Thoracic aorta (tissue), 2 donors: ENCODE measurements at regions not wholly inside any gene's neighbourhood (a gene's known extent, or its start where the extent isn't known, plus 50 kb on each side); places are given as distances from the start of the nearest gene placed in this dataset.

Experiments
- ATAC-seq: fragments of 150-250 bp; one replicate; pipeline ENCODE4 v1.8.0; 2017; ENCODE audit warnings: low read depth; ENCODE audit not compliant: insufficient number of reproducible peaks, low FRiP score
- DNase-seq: peaks from one replicate; pipeline ENCODE4 v3.0.0-alpha.2; 2020; ENCODE audit warnings: low spot score
- H3K27ac ChIP-seq, 2 donors: fragments of 200-600 bp; sonication (generic); 1 replicate in 1 of 2; 2 replicates in 1 of 2; pipeline ENCODE4 v1.5.1; 2016; ENCODE audit warnings: mild to moderate bottlenecking in 2 of 2, moderate library complexity in 2 of 2
- H3K27me3 ChIP-seq: fragments of 200-600 bp; sonication (generic); replicated peaks from 2 replicates; pipeline ENCODE4 v1.6.0; 2016; ENCODE audit warnings: mild to moderate bottlenecking; ENCODE audit not compliant: insufficient read depth
- H3K36me3 ChIP-seq: fragments of 200-600 bp; sonication (generic); one replicate; pipeline ENCODE4 v1.5.1; 2016
- H3K4me1 ChIP-seq, 2 donors: fragments of 200-600 bp; sonication (generic); 1 replicate in 1 of 2; 2 replicates in 1 of 2; pipeline versions ENCODE4 v1.5.1 to v1.6.0; 2016; ENCODE audit warnings: low read depth in 2 of 2, mild to moderate bottlenecking in 1 of 2; ENCODE audit not compliant: control insufficient read depth in 1 of 2
- H3K4me3 ChIP-seq: fragments of 200-600 bp; sonication (generic); 2 replicates; pipeline ENCODE4 v1.5.1; 2016; ENCODE audit warnings: mild to moderate bottlenecking
- H3K9me3 ChIP-seq: fragments of 200-600 bp; sonication (generic); 2 replicates; pipeline ENCODE4 v1.5.1; 2016
- TF ChIP-seq, protein P1 (sequence below): fragments of 200-600 bp; sonication (generic); IDR thresholded peaks from one replicate; pipeline ENCODE4 v1.5.1; 2019; ENCODE audit warnings: antibody characterized with exemption

- Histone ChIP-seq H3K4me3 (peak overlapping the region; percentile 74), H3K27me3 (no peaks in the 10 kb centered on the region), H3K27ac (no peak overlapping the region), H3K9me3 (no peaks in the 10 kb centered on the region), H3K4me1 (peaks cover 0 to 4% of the 10 kb centered on the region in 2 donors), H3K36me3 (no peaks in the 10 kb centered on the region)
- ATAC-seq, result no peak
- DNase-seq, result no peak
- TF ChIP-seq, protein P1, sequence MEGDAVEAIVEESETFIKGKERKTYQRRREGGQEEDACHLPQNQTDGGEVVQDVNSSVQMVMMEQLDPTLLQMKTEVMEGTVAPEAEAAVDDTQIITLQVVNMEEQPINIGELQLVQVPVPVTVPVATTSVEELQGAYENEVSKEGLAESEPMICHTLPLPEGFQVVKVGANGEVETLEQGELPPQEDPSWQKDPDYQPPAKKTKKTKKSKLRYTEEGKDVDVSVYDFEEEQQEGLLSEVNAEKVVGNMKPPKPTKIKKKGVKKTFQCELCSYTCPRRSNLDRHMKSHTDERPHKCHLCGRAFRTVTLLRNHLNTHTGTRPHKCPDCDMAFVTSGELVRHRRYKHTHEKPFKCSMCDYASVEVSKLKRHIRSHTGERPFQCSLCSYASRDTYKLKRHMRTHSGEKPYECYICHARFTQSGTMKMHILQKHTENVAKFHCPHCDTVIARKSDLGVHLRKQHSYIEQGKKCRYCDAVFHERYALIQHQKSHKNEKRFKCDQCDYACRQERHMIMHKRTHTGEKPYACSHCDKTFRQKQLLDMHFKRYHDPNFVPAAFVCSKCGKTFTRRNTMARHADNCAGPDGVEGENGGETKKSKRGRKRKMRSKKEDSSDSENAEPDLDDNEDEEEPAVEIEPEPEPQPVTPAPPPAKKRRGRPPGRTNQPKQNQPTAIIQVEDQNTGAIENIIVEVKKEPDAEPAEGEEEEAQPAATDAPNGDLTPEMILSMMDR, result no peak
These were observed 108.8 kb downstream of the SPRY1 start for GRCh38 chr4:123505095-123506010.

- no peak for DNase-seq
- peaks cover 0 to 4% of the 10 kb centered on the region in 2 donors for H3K4me1 ChIP-seq
- no peaks in the 10 kb centered on the region for H3K9me3 ChIP-seq
- no peak overlapping the region for H3K27ac ChIP-seq
- H3K27me3 ChIP-seq, result no peaks in the 10 kb centered on the region
- H3K36me3 ChIP-seq, result no peaks in the 10 kb centered on the region
- ATAC-seq, result no peak
- TF ChIP-seq, protein P1, result no peak
- H3K4me3 ChIP-seq, result peak overlapping the region; percentile 74
These were observed 109.6 kb downstream of the SPRY1 start for GRCh38 chr4:123506011-123506695.

- TF ChIP-seq, protein P1, result no peak
- no peaks in the 10 kb centered on the region for H3K27me3 ChIP-seq
- DNase-seq (no peak), ATAC-seq (no peak)
- H3K4me3 ChIP-seq, result no peak overlapping the region
- H3K4me1 ChIP-seq, result peaks cover 0 to 4% of the 10 kb centered on the region in 2 donors
- H3K27ac ChIP-seq, result no peak overlapping the region
- no peaks in the 10 kb centered on the region for H3K9me3 ChIP-seq
- H3K36me3 ChIP-seq, result no peaks in the 10 kb centered on the region
These were observed 110.8 kb downstream of the SPRY1 start for GRCh38 chr4:123507376-123507775.

DNA sequence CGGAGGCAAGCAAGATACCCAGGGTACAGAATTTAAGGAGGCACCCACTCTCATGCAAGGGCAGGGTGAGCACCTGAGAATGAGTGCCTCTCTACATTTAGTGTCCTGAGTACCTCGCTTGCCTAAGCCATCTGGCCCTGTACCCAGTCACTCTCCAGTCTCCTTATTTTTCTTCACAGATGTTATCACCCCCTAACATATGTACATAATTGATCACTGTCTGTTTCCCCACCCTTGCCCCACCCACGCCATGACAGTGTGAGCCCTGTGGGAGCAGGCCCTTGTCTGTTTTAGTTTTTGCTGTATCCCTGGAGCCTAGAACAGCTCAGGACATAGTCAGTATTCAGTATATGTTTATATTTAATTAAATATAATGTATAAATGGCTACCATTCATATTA is 113.6 kb downstream of the SPRY1 start:
- ATAC-seq, result no peak
- Histone ChIP-seq H3K4me3 (no peak overlapping the region), H3K4me1 (no peaks in the 10 kb centered on the region), H3K27ac (no peak overlapping the region), H3K36me3 (no peaks in the 10 kb centered on the region), H3K9me3 (no peaks in the 10 kb centered on the region), H3K27me3 (no peaks in the 10 kb centered on the region)
- TF ChIP-seq, protein P1, result no peak
- no peak for DNase-seq

GRCh38 chr4:123510659-123511058 is 114.1 kb downstream of the SPRY1 start:
- DNase-seq (no peak), ATAC-seq (no peak)
- H3K9me3 ChIP-seq, result no peaks in the 10 kb centered on the region
- TF ChIP-seq, protein P1, result no peak
- no peaks in the 10 kb centered on the region for H3K27me3 ChIP-seq
- H3K4me1 ChIP-seq, result no peaks in the 10 kb centered on the region
- no peaks in the 10 kb centered on the region for H3K36me3 ChIP-seq
- no peak overlapping the region for H3K4me3 ChIP-seq
- no peak overlapping the region for H3K27ac ChIP-seq
